Esophagus squamous epithelium (tissue), 4 donors: ENCODE measurements at regions not wholly inside any gene's neighbourhood (a gene's known extent, or its start where the extent isn't known, plus 50 kb on each side); places are given as distances from the start of the nearest gene placed in this dataset.

ENCODE experiments used
- POLR2A ChIP-seq, 4 donors: fragments of 450-650 bp; IDR thresholded peaks; one replicate each; pipeline ENCODE4 v1.6.1; 2017; ENCODE audit warnings: antibody characterized with exemption in 4 of 4, mild to moderate bottlenecking in 4 of 4, moderate library complexity in 3 of 4
- TF ChIP-seq, protein P1 (sequence below), 6 experiments: fragments of 450-650 bp in 4 of 6; fragments of 200-600 bp in 2 of 6; sonication (generic) in 2 of 6; IDR thresholded peaks; one replicate each; pipeline ENCODE4 v1.5.1; 2016 to 2019; ENCODE audit warnings: antibody characterized with exemption in 6 of 6, mild to moderate bottlenecking in 4 of 6, moderate library complexity in 4 of 6

DNA sequence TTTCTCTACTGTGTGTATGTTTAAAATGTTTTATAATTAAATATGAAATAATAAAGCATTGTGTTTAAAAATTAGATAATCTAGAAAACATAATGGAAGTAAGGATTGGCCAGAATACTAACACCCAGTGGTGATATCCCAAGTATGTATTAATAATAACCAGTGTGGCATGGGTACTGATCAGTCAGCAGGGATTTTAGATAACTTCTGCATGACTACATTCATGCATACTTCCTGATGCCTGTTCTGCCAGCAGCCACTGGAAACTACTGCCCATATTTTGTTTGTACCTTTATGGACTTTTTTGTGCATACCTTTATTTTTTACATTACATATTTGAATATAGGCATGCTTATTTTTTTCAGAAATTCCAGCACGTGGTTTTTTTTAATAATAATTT is 156.6 kb upstream of the TMEM196 start:
- TF ChIP-seq, protein P1, sequence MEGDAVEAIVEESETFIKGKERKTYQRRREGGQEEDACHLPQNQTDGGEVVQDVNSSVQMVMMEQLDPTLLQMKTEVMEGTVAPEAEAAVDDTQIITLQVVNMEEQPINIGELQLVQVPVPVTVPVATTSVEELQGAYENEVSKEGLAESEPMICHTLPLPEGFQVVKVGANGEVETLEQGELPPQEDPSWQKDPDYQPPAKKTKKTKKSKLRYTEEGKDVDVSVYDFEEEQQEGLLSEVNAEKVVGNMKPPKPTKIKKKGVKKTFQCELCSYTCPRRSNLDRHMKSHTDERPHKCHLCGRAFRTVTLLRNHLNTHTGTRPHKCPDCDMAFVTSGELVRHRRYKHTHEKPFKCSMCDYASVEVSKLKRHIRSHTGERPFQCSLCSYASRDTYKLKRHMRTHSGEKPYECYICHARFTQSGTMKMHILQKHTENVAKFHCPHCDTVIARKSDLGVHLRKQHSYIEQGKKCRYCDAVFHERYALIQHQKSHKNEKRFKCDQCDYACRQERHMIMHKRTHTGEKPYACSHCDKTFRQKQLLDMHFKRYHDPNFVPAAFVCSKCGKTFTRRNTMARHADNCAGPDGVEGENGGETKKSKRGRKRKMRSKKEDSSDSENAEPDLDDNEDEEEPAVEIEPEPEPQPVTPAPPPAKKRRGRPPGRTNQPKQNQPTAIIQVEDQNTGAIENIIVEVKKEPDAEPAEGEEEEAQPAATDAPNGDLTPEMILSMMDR (IDR thresholded peaks at IDR 0.05): no peak
- TF ChIP-seq POLR2A (IDR thresholded peaks at IDR 0.05): no peak
